HPDE6-E6E7 (cell line): ENCODE measurements at regions not wholly inside any gene's neighbourhood (a gene's known extent, or its start where the extent isn't known, plus 50 kb on each side); places are given as distances from the start of the nearest gene placed in this dataset.
A peak's percentile ranks its signal among the peaks of the same experiment; 100 is the strongest.
"Not testable (repeated sequence)": the region's sequence is repeated elsewhere in the genome, so short reads cannot be mapped to it uniquely, and the experiment has no call there.

ENCODE experiments used
- DNase-seq: peaks from one replicate; pipeline ENCODE4 v3.0.0; 2011; ENCODE audit warnings: missing footprints; ENCODE audit errors: extremely low spot score

DNA sequence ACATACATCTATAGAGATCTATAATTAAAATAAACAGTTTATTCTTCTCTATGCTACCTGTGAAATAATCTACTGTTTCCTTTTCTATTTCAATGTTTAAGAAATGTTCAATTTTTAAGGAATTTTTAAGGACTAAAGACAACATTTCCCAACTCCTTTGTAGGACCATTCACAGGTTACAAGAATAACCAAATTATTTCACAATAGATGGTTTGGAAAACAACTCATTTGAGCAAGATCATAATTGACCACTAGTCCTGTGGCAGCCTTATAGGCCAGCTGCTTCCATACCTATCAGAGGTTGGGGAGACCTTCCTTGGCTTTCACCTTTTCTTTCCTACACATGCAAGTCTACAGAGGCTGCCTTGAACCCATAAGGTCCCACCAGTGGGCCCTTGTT lies 193.7 kb downstream of the TTC39B start:
- no peak for DNase-seq

GRCh38 chr9:15111071-15111470 lies 195.9 kb downstream of the TTC39B start:
- DNase-seq: no peak

DNA sequence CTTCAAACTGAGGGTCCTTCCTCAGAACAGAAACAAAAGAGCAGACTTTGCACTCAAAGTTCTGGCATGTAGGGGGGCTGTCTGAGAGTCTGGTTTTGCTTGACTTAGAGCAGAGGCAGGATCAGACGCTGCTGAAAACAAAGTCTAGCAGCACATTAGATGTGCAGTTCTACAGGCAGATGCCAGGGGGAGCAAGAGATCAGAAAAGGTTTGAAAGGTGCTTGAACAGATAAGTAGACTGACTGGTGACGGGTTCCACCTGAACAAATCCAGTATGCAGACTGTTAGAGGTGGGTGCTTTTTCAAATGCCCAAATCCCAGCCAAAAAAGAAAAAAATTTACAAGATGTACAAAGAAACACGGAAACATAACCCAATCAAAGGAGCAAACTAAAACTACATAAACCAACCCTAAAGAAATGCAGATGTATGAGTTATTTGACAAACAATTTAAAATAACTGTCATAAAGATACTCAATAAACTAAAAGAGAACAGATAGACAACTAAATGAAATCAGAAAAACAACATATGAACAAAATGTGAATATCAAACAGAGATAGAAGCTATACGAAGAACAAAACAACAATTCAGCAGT lies 194.7 kb upstream of the FREM1 start:
- peak; percentile 19 for DNase-seq

- no peak for DNase-seq
Measured at GRCh38 chr9:15103290-15103689, 193.1 kb upstream of the FREM1 start.

- no peak for DNase-seq
Measured at GRCh38 chr9:15101095-15101494, 190.9 kb upstream of the FREM1 start.

GRCh38 chr9:15100571-15100970 lies 190.3 kb upstream of the FREM1 start:
- no peak for DNase-seq

DNA sequence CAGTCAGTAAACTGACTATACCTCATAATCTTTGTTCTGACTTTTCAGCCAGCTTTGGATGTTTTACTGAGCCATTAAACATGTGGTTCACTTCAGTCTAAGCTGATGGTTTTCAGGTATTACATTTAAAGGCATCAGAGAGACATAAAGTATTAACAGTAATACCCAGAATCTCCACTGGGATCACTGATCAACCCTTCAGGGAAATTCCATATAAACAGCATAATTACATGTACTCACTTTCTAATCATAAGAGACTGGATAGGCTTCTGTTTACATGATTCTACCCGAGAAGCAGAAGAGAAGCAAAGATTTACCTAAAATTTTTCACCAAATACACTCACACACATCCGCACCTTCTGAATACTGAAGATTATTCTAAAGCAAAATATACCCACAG lies 186.7 kb upstream of the FREM1 start:
- DNase-seq: no peak

GRCh38 chr9:15086778-15087324 lies 176.6 kb upstream of the FREM1 start:
- DNase-seq: no peak

DNA sequence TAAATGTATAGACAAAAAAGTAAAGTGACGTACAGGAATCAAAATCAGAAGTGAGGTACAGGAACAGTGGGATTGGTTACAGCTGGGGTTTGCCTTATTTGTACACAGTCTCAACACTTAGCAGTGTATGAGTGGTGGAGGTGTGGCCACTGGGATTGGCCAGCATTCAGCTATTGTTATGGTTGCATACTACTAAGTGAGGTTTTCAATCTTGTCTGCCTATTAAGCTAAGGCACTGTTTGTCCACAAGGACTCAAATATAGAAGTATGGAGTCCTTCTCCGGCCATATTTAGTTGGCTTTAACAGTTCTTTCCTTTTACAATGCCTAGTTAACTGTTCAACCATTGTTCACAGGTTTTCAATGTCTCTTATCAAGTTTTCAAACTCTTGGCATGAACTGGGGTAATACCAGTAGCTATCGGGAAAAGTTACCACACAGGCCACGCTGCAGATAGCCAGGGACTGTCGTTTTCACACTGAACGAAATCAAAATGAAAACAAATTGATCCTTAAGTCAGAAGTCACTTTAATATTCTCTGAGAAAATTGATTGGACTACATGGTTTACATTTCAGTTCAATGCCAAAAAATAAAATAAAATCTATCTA lies 176.0 kb upstream of the FREM1 start:
- no peak for DNase-seq

DNA sequence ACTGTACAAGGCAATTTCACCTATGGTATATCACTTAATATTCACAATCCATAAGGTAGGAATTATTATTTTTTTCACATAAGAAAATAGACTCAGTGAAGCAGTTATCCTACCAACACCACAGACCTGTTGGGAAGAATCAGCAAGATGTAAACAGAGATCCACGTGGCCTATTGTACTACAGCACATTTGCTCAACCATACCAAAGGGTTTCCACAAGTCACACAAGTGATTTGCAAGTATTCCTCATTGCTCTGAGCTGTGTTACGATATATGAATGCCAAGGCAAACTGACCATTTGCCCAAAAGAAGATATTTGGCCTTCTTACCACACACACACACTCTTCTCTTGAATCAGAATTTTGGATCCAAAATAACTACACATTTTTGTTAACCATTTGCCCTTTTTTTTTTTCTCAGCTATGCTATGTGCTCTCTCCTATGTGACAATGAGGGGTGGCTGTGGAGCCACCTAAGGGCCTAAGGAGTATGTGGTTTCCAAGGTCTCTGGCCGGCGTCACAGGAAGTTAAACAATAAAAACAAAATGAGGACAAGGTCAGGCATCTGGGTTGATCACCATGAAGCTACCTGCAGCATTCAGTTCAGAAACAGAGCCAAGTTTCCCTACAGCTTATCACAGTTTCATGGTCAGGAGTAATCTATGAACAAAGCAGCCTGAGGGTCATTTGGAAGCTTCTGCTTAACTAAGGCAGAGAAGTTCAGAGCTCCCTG lies 171.0 kb upstream of the FREM1 start:
- DNase-seq: no peak

- no peak for DNase-seq
Measured at GRCh38 chr9:15080401-15080800, 170.2 kb upstream of the FREM1 start.

GRCh38 chr9:15079989-15080388 lies 169.8 kb upstream of the FREM1 start:
- DNase-seq: no peak

GRCh38 chr9:15077946-15078729 lies 167.9 kb upstream of the FREM1 start:
- no peak for DNase-seq

GRCh38 chr9:15073620-15074019 lies 163.4 kb upstream of the FREM1 start:
- DNase-seq: no peak

DNA sequence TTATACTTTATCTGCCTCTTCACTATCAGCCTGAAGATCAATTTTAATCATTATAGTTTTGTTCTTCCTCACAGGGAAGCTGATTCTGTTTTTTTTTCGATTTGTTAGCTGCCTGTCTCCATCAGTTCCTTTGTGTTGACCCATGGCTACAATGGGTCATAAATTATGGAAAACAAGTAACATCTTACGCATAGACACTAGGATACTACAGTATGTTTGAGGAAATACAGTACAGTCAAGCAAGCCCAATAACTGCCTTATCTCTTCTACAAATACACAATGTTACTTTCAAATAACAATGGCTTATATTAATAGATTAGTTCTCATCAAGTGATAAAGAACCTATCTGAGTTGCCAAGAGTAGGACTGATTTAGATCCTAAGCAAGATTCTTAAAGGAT lies 160.5 kb upstream of the FREM1 start:
- no peak for DNase-seq

GRCh38 chr9:15069106-15069505 lies 158.9 kb upstream of the FREM1 start:
- DNase-seq: no peak

DNA sequence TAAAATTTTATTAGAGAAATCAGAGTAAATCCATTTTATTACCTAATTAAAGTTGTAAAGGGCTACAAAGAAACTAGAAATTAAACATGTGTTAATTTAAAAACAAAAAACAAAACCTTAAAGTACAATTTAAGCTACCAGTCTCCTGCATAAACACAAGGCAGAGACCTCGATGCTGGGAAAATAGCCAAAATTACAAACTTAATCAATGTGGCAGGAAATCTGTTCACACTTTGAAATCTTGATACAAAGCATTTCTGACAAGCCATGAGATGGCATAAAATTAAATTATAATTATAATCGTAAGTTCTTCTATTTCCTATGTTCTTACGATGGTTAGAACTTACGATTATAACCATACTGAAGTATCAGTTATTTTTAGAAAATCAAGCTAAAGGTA lies 158.0 kb upstream of the FREM1 start:
- no peak for DNase-seq

GRCh38 chr9:15059003-15059402 lies 148.8 kb upstream of the FREM1 start:
- DNase-seq: no peak

GRCh38 chr9:15058236-15058635 lies 148.0 kb upstream of the FREM1 start:
- no peak for DNase-seq

DNA sequence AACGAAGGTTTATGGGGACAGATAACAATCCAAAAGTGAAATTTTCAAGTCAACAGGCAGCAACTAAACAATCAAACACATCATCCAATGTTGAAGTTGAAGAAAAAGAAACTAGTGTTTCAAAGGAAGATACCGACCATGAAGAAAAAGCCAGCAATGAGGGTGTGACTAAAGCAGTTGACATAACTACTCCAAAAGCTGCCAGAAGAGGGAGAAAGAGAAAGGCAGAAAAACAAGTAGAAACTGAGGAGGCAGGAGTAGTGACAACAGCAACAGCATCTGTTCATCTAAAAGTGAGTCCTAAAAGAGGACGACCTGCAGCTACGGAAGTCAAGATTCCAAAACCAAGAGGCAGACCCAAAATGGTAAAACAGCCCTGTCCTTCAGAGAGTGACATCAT lies 145.1 kb upstream of the FREM1 start:
- not testable (repeated sequence) for DNase-seq

DNA sequence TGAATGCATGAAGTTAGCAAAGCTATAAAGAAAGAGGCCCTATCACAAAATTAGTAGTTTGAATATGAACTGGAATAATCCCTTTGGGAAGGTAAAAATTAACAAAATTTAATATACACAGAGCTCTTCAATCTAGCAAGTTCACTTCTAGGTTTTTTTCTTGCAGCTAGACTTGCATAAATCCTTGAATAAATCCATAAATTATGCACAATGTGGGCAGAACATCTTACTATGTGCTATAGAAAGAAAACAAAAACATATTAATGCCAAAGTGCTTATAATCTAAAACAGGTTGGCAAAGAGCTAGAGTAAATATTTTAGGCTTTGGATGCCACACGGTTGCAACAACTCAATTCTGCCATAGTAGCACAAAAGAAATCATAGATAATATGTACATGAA lies 138.5 kb upstream of the FREM1 start:
- DNase-seq: no peak

- DNase-seq: no peak
Measured at GRCh38 chr9:15047028-15047551, 136.9 kb upstream of the FREM1 start.
